ENCODE measurements at regions not wholly inside any gene's neighbourhood (a gene's known extent, or its start where the extent isn't known, plus 50 kb on each side); places are given as distances from the start of the nearest gene placed in this dataset.

- no peak for DNase-seq (ENCODE audit: low spot score in 2 of 2)
- no peaks in the 10 kb centered on the region for H3K9me3 ChIP-seq
- WGBS: 81% methylated on average over 2 of the region's 2 CpGs
These were observed 198.5 kb upstream of the TARS1 start for GRCh38 chr5:33242277-33242676.

DNA sequence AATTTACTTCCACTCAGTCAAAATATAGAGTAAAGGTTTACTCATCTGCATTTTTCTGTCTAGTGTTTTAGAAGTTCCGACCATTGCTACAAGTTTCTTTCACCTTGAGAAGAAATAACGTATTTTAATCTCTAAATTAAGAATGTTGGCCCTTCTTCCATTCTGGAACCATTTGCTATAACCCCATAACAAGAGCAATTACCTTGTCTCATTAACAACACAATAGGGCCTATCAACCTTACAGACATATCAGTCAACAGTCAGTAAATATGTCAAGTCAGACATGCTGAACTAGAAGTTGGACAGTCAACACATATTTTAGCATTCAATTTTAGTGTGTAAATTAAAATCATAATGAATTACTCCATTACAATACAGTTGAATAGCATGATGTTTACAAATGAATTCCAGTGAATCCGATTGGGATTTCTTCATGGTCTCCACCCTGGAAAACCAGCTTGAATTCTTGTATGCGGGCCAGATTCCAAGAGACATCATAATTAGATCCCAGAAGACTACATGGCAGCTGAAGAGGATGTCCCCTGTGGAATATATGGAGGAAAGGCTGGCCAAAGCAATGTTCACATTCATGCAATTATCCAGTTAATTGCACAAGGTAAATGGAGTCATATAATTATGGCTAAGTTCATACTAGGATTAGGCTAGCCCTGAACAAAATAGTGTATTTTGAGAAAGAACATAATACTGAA lies 196.2 kb upstream of the TARS1 start:
- no peak overlapping the region for H3K4me3 ChIP-seq
- H3K9me3 ChIP-seq: no peaks in the 10 kb centered on the region
- no peak overlapping the region for H3K27ac ChIP-seq
- H3K27me3 ChIP-seq: no peaks in the 10 kb centered on the region
- 65% methylated on average over 4 of the region's 4 CpGs for WGBS
- TF ChIP-seq POLR2A (IDR thresholded peaks at IDR 0.05) (no peak), POLR2AphosphoS5 (IDR thresholded peaks at IDR 0.05) (no peak), EP300 (IDR thresholded peaks at IDR 0.05) (no peak)
- TF ChIP-seq, protein P1, sequence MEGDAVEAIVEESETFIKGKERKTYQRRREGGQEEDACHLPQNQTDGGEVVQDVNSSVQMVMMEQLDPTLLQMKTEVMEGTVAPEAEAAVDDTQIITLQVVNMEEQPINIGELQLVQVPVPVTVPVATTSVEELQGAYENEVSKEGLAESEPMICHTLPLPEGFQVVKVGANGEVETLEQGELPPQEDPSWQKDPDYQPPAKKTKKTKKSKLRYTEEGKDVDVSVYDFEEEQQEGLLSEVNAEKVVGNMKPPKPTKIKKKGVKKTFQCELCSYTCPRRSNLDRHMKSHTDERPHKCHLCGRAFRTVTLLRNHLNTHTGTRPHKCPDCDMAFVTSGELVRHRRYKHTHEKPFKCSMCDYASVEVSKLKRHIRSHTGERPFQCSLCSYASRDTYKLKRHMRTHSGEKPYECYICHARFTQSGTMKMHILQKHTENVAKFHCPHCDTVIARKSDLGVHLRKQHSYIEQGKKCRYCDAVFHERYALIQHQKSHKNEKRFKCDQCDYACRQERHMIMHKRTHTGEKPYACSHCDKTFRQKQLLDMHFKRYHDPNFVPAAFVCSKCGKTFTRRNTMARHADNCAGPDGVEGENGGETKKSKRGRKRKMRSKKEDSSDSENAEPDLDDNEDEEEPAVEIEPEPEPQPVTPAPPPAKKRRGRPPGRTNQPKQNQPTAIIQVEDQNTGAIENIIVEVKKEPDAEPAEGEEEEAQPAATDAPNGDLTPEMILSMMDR (IDR thresholded peaks at IDR 0.05): no peak
- H3K36me3 ChIP-seq: no peaks in the 10 kb centered on the region
- H3K4me1 ChIP-seq: no peaks in the 10 kb centered on the region
- no peak for DNase-seq (ENCODE audit: low spot score in 2 of 2)

More at GRCh38 chr5:33242277-33242676, 198.5 kb upstream of the TARS1 start:
- H3K27me3 ChIP-seq: no peaks in the 10 kb centered on the region
- H3K36me3 ChIP-seq: no peaks in the 10 kb centered on the region
- no peak overlapping the region for H3K27ac ChIP-seq
- H3K4me1 ChIP-seq: no peaks in the 10 kb centered on the region
- H3K4me3 ChIP-seq: no peak overlapping the region
- no peak for TF ChIP-seq EP300 (IDR thresholded peaks at IDR 0.05)

- no peaks in the 10 kb centered on the region for H3K4me1 ChIP-seq
- no peaks in the 10 kb centered on the region for H3K9me3 ChIP-seq
- 87% methylated on average over 1 of the region's 1 CpG for WGBS
- H3K27ac ChIP-seq: no peak overlapping the region
- H3K36me3 ChIP-seq: no peaks in the 10 kb centered on the region
- no peaks in the 10 kb centered on the region for H3K27me3 ChIP-seq
- no peak overlapping the region for H3K4me3 ChIP-seq
- DNase-seq (ENCODE audit: low spot score in 2 of 2): no peak
- no peak for TF ChIP-seq POLR2AphosphoS5 (IDR thresholded peaks at IDR 0.05)
- TF ChIP-seq EP300 (IDR thresholded peaks at IDR 0.05): no peak
- TF ChIP-seq POLR2A (IDR thresholded peaks at IDR 0.05): no peak
- TF ChIP-seq, protein P1 (IDR thresholded peaks at IDR 0.05): no peak
These were observed 186.2 kb upstream of the TARS1 start for GRCh38 chr5:33254579-33254978.

DNA sequence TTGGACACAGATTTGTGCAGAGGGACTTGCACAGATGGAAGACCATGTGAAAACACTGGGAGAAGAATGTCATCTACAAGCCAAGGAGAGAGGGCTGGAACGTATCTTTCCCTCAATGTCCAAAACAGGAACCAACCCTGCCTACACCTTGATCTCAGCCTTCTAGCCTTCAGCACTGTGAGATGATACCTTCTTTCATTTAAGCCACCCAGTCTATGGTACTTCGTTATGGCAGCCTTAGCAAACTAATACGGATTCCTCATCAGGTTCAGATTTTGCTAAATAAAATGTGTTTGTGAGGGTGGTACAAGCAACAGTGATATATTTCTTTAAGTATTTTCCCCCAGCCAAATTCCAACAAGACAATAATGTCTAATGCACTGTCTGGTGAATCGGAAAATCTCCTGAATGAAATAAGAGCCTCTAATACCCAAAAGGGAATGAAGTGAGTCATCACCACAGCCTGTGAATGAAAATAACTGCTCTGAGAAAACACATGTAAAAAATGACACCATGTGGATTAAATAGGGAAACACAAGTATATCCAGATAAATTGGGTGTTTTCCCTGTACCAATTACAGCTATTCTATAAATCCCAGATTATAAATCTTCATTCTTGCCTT lies 182.8 kb upstream of the TARS1 start:
- WGBS: 46% methylated on average over 4 of the region's 4 CpGs
- DNase-seq (ENCODE audit: low spot score in 2 of 2): no peak
- no peaks in the 10 kb centered on the region for H3K27me3 ChIP-seq
- H3K9me3 ChIP-seq: no peaks in the 10 kb centered on the region
- H3K27ac ChIP-seq: no peak overlapping the region
- no peak overlapping the region for H3K4me3 ChIP-seq
- no peaks in the 10 kb centered on the region for H3K4me1 ChIP-seq
- H3K36me3 ChIP-seq: no peaks in the 10 kb centered on the region
- TF ChIP-seq, protein P1 (IDR thresholded peaks at IDR 0.05): no peak
- no peak for TF ChIP-seq POLR2A (IDR thresholded peaks at IDR 0.05)
- no peak for TF ChIP-seq EP300 (IDR thresholded peaks at IDR 0.05)
- TF ChIP-seq POLR2AphosphoS5 (IDR thresholded peaks at IDR 0.05): no peak

DNA sequence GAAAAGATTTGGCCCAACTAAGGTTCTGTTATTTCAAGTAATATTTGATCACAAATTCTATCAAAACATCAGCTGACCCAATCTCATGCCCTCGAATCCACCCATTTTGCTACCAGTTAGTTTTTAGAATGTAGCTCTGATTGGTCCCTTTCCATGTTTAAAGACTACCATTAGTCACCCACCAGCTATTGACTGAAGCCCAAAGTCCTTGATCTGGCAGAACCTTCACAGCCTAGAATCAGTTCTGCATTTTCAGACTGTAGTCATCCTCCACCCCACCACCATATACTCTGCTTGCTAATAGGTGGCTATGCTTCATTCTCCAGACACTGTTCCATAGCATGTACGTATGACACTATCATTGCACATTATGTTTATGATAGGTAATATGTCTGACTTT lies 182.2 kb upstream of the TARS1 start:
- Histone ChIP-seq H3K4me3 (no peak overlapping the region), H3K9me3 (no peaks in the 10 kb centered on the region), H3K27me3 (no peaks in the 10 kb centered on the region), H3K36me3 (no peaks in the 10 kb centered on the region), H3K27ac (no peak overlapping the region), H3K4me1 (no peaks in the 10 kb centered on the region)
- TF ChIP-seq, protein P1 (IDR thresholded peaks at IDR 0.05): no peak
- TF ChIP-seq POLR2A (IDR thresholded peaks at IDR 0.05): no peak
- no peak for TF ChIP-seq POLR2AphosphoS5 (IDR thresholded peaks at IDR 0.05)
- no peak for TF ChIP-seq EP300 (IDR thresholded peaks at IDR 0.05)
- 74% methylated on average over 2 of the region's 2 CpGs for WGBS
- no peak for DNase-seq (ENCODE audit: low spot score in 2 of 2)

Data from suprapubic skin (tissue), 4 donors.